Central memory CD4-positive, alpha-beta T cell (primary cell): ENCODE measurements at regions not wholly inside any gene's neighbourhood (a gene's known extent, or its start where the extent isn't known, plus 50 kb on each side); places are given as distances from the start of the nearest gene placed in this dataset.
"Not testable (repeated sequence)": the region's sequence is repeated elsewhere in the genome, so short reads cannot be mapped to it uniquely, and the experiment has no call there.

ENCODE experiments used
- DNase-seq: peaks from one replicate; pipeline ENCODE4 v3.0.0; 2022

- no peak for DNase-seq
Measured at GRCh38 chr2:11075221-11075620, 80.0 kb upstream of the SLC66A3 start.

- no peak for DNase-seq
Measured at GRCh38 chr2:11077411-11077810, 77.9 kb upstream of the SLC66A3 start.

DNA sequence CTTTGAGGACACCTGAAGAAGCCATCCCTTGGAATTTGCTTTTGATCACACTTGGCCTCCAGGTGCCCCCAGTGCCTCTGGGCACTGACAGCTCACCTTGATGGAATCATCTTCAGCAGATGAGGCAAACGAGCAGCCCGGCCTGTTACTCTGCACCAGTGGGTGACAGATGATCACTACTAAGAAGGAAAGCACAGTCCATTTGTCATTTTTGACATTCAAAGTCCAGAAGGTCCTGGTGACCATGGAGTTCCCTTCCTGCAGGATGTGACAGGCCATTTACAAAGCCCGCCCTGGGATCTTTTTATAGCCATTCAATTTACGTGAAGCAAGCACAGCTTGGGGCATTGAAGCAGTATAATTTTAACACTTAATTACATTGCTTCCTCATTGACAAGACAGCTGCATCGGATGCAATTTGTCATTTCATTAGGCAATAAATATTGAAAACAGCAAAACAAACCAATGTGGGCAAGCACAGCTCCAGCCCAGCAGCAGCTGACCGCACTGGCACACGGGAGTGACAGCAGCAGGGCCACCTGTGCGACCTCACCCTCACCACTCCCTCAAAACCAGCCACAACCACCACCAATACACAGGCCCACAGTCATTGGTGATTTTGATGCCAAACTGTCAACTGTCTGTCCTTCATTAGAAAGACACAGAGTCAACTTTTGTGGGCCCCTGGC lies 76.0 kb upstream of the SLC66A3 start:
- DNase-seq = no peak

- no peak for DNase-seq
Measured at GRCh38 chr2:11080253-11081115, 74.8 kb upstream of the SLC66A3 start.

- no peak for DNase-seq
Measured at GRCh38 chr2:11082880-11083279, 72.4 kb upstream of the SLC66A3 start.

GRCh38 chr2:11088821-11089220 lies 66.4 kb upstream of the SLC66A3 start:
- DNase-seq = not testable (repeated sequence)

DNA sequence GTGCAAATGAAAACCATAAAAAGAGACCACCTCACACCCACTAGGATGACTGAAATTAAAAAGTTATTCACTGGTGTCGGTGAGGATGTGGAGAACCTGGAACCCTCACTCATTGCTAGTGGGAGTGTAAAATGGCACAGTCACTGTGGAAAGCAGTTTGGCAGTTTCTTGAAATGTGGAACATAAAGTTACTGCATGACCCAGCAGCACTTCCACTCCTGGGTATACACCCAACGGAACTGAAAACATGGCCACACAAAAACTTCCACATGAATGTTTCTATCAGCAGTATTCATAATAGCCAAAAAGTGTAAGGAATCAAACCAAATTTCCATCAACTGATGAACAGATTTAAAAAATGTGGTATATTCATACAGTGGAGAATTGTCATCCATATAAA lies 65.1 kb upstream of the SLC66A3 start:
- no peak for DNase-seq

GRCh38 chr2:11092701-11093335 lies 62.4 kb upstream of the SLC66A3 start:
- no peak for DNase-seq

- DNase-seq = no peak
Measured at GRCh38 chr2:11093467-11093866, 61.8 kb upstream of the SLC66A3 start.

GRCh38 chr2:11094021-11094810 lies 61.1 kb upstream of the SLC66A3 start:
- DNase-seq = no peak

DNA sequence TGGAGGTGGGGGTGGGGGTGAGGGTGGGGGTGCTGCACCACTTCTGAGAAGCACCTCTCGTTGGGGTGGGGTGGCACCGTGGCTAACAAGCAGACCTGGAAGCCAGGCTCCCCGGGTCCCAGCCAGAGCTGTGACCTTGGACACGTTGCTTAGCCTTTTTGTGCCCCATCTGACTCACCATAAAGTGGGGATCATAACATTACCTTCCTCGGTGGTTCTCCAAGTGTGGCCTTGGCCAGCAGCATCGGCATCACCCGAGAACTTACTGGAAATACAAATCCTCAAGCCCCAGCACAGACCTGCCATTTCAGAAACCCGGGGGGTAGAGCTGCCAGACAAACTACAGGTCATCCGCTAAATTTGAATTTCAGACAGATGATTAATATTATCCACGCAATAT lies 58.7 kb upstream of the SLC66A3 start:
- DNase-seq = no peak

- DNase-seq = no peak
Measured at GRCh38 chr2:11097038-11097720, 58.1 kb upstream of the SLC66A3 start.

GRCh38 chr2:11097854-11098387 lies 57.3 kb upstream of the SLC66A3 start:
- DNase-seq = no peak

GRCh38 chr2:11099122-11100065 lies 55.9 kb upstream of the SLC66A3 start:
- DNase-seq = no peak

GRCh38 chr2:11100130-11100529 lies 55.1 kb upstream of the SLC66A3 start:
- no peak for DNase-seq

- no peak for DNase-seq
Measured at GRCh38 chr2:11100976-11101375, 54.3 kb upstream of the SLC66A3 start.

- no peak for DNase-seq
Measured at GRCh38 chr2:11101430-11101829, 53.8 kb upstream of the SLC66A3 start.

DNA sequence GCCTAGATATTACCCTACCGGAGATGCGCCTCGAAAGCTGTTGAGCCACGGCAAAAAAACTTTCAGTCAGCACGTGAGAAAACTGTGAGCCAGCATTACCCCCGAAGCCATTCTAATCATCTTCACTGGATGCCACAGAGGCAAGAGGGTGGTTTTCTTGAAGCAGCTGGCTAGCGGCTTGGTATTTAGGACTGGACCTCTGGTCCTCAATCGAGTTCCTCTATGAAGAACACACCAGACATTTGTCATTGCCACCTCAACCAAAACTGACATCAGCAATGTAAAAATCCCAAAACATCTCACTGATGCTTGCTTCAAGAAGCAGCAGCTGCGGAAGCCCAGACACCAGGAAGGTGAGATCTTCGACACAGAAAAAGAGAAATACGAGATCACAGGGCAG lies 52.8 kb upstream of the SLC66A3 start:
- DNase-seq = no peak

- DNase-seq = no peak
Measured at GRCh38 chr2:11102956-11103860, 52.1 kb upstream of the SLC66A3 start.
